ENCODE measurements at regions not wholly inside any gene's neighbourhood (a gene's known extent, or its start where the extent isn't known, plus 50 kb on each side); places are given as distances from the start of the nearest gene placed in this dataset.

DNA sequence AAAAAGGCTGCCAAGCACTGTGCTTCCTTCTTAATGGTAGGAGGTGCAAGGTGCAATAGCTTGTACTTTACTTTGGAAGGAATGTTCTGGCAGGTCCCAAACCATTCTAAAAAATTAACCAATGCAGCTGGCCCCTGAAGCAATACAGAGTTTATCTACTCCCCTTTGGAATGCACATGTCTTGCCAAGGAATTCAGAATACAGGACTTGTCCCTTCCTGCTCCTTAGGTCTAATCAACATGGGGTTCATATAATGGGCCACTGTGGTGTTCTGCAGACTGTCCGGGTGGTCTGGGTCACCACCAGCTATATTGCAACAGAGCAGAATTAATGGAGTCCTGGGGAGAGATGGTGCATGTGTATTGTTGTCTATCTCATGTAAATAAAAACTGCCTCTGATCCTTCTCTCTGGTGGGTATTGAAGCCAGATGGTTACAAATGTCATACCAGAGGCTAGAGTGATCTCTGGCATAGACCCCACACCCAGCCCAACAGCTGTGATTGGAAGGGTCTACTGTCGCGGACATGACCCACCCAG, 112.8 kb downstream of the RIPK4 start:
- Histone ChIP-seq H3K79me2 (ENCODE audit: control insufficient read depth, low read length) (no peaks in the 10 kb centered on the region), H3K9me2 (replicated peaks; ENCODE audit: control insufficient read depth, low read length) (no peaks in the 10 kb centered on the region), H3F3A (ENCODE audit: control insufficient read depth, insufficient read depth) (no peaks in the 10 kb centered on the region), H3K9me3 (ENCODE audit: control insufficient read depth, insufficient read depth, low read length) (no peaks in the 10 kb centered on the region), H3K27ac (ENCODE audit: low read depth, low read length) (no peak overlapping the region), H3K27me3 (ENCODE audit: control insufficient read depth, low read length) (peaks cover 5% of the 10 kb centered on the region; the same call in 1 of the 2 replicates), H4K20me1 (ENCODE audit: control insufficient read depth, insufficient read depth, low read depth, low read length) (no peaks in the 10 kb centered on the region), H3K4me3 (ENCODE audit: low read length) (no peak overlapping the region), H3K4me2 (ENCODE audit: low read length) (no peak overlapping the region), H3K4me1 (ENCODE audit: control insufficient read depth, low read length) (no peaks in the 10 kb centered on the region), H3K36me3 (ENCODE audit: control insufficient read depth, low read length) (no peaks in the 10 kb centered on the region)
- TF ChIP-seq CTCF (IDR thresholded peaks at IDR 0.05; ENCODE audit: low read depth, low read length, poor library complexity, severe bottlenecking) (no peak), EZH2phosphoT487 (IDR thresholded peaks at IDR 0.05; ENCODE audit: borderline replicate concordance, low read length) (no peak)

DNA sequence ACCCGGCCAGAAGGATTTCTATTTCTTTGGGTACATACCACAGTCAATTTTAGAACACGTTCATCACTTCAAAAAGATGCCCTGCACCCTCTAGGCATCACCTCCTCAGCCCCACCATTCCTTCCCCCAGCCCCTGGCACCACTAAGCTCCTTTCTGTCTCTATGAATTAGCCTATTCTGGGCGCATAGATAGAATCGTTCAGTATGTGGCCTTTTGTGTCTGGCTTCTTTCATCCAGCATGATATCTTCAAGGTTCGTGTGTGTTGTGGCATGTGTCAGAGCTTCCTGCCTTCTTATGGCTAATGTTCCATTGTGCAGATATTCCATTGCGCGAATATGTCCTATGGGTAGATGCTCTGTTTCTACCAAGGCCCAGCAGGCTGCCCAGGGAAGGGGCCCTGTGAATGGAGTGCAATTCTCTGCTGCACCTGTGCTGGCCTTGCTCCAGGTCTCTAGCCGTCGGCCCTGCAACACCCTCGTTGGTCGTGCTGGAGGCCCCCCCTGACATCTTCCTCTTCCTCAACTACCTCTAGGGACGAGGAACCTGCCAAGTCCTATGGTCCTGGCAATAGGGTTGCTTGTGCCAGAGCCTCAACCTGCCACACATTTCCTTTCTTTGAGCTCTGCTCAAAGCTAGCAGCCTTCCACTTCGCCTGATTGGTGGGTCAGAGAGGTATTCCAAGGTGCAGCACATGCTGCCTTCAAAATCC, 113.5 kb downstream of the RIPK4 start:
- Histone ChIP-seq H3F3A (ENCODE audit: control insufficient read depth, insufficient read depth) (no peaks in the 10 kb centered on the region), H3K4me3 (ENCODE audit: low read length) (no peak overlapping the region), H3K79me2 (ENCODE audit: control insufficient read depth, low read length) (no peaks in the 10 kb centered on the region), H3K27ac (ENCODE audit: low read depth, low read length) (no peak overlapping the region), H4K20me1 (ENCODE audit: control insufficient read depth, insufficient read depth, low read depth, low read length) (no peaks in the 10 kb centered on the region), H3K4me1 (ENCODE audit: control insufficient read depth, low read length) (no peaks in the 10 kb centered on the region), H3K27me3 (ENCODE audit: control insufficient read depth, low read length) (peaks cover 7% of the 10 kb centered on the region; the same call in 1 of the 2 replicates), H3K9me3 (ENCODE audit: control insufficient read depth, insufficient read depth, low read length) (no peaks in the 10 kb centered on the region), H3K4me2 (ENCODE audit: low read length) (no peak overlapping the region), H3K36me3 (ENCODE audit: control insufficient read depth, low read length) (no peaks in the 10 kb centered on the region), H3K9me2 (replicated peaks; ENCODE audit: control insufficient read depth, low read length) (no peaks in the 10 kb centered on the region)
- TF ChIP-seq CTCF (IDR thresholded peaks at IDR 0.05; ENCODE audit: low read depth, low read length, poor library complexity, severe bottlenecking): no peak
- TF ChIP-seq EZH2phosphoT487 (IDR thresholded peaks at IDR 0.05; ENCODE audit: borderline replicate concordance, low read length): no peak

- no peak overlapping the region for H3K27ac ChIP-seq (ENCODE audit: low read depth, low read length)
- H3K79me2 ChIP-seq (ENCODE audit: control insufficient read depth, low read length): no peaks in the 10 kb centered on the region
- H3K4me3 ChIP-seq (ENCODE audit: low read length): no peak overlapping the region
- H3K27me3 ChIP-seq (ENCODE audit: control insufficient read depth, low read length): peaks cover 12% of the 10 kb centered on the region
- no peaks in the 10 kb centered on the region for H3K9me2 ChIP-seq (replicated peaks; ENCODE audit: control insufficient read depth, low read length)
- no peaks in the 10 kb centered on the region for H4K20me1 ChIP-seq (ENCODE audit: control insufficient read depth, insufficient read depth, low read depth, low read length)
- no peaks in the 10 kb centered on the region for H3K9me3 ChIP-seq (ENCODE audit: control insufficient read depth, insufficient read depth, low read length)
- peaks cover 6% of the 10 kb centered on the region; the same call in 1 of the 2 replicates for H3K4me1 ChIP-seq (ENCODE audit: control insufficient read depth, low read length)
- H3K4me2 ChIP-seq (ENCODE audit: low read length): no peak overlapping the region
- no peaks in the 10 kb centered on the region for H3F3A ChIP-seq (ENCODE audit: control insufficient read depth, insufficient read depth)
- TF ChIP-seq CTCF (IDR thresholded peaks at IDR 0.05; ENCODE audit: low read depth, low read length, poor library complexity, severe bottlenecking) (no peak), EZH2phosphoT487 (IDR thresholded peaks at IDR 0.05; ENCODE audit: borderline replicate concordance, low read length) (no peak)
- no peaks in the 10 kb centered on the region for H3K36me3 ChIP-seq (ENCODE audit: control insufficient read depth, low read length)
These were observed 115.0 kb downstream of the RIPK4 start for GRCh38 chr21:41651830-41652229.
